HG02759 (cell line): ENCODE measurements at regions not wholly inside any gene's neighbourhood (a gene's known extent, or its start where the extent isn't known, plus 50 kb on each side); places are given as distances from the start of the nearest gene placed in this dataset.
A peak's percentile ranks its signal among the peaks of the same experiment; 100 is the strongest.

Experiments
- ATAC-seq: cut with Tn5 transposase; IDR thresholded peaks from one replicate; pipeline ENCODE4 v1.9.1; 2021; ENCODE audit warnings: mild to moderate bottlenecking, moderate library complexity; ENCODE audit not compliant: unreplicated experiment

GRCh38 chrX:100217547-100217946, 192.5 kb downstream of the PCDH19 start:
- ATAC-seq, result no peak

GRCh38 chrX:100216083-100216482, 194.0 kb downstream of the PCDH19 start:
- no peak for ATAC-seq

GRCh38 chrX:100208076-100208475, 202.0 kb downstream of the PCDH19 start:
- ATAC-seq, result no peak

- ATAC-seq, result peak; percentile 52
Measured at GRCh38 chrX:100207331-100208024, 202.6 kb downstream of the PCDH19 start.

- no peak for ATAC-seq
Measured at GRCh38 chrX:100204534-100204933, 205.5 kb downstream of the PCDH19 start.

- no peak for ATAC-seq
Measured at GRCh38 chrX:100194082-100194775, 215.8 kb downstream of the PCDH19 start.
